GM18858 (cell line): ENCODE measurements at regions not wholly inside any gene's neighbourhood (a gene's known extent, or its start where the extent isn't known, plus 50 kb on each side); places are given as distances from the start of the nearest gene placed in this dataset.
"Not testable (repeated sequence)": the region's sequence is repeated elsewhere in the genome, so short reads cannot be mapped to it uniquely, and the experiment has no call there.

ENCODE experiments used
- ATAC-seq: cut with Tn5 transposase; IDR thresholded peaks from one replicate; pipeline ENCODE4 v1.9.1; 2021; ENCODE audit not compliant: unreplicated experiment

GRCh38 chr1:60746278-60746791 lies 336.0 kb upstream of the NFIA start:
- no peak for ATAC-seq

GRCh38 chr1:60745484-60745883 lies 336.9 kb upstream of the NFIA start:
- no peak for ATAC-seq

GRCh38 chr1:60742339-60742738 lies 340.0 kb upstream of the NFIA start:
- ATAC-seq: no peak

GRCh38 chr1:60740154-60740553 lies 342.2 kb upstream of the NFIA start:
- ATAC-seq: no peak

- ATAC-seq: no peak
Measured at GRCh38 chr1:60739729-60740128, 342.6 kb upstream of the NFIA start.

GRCh38 chr1:60732977-60733401 lies 349.4 kb upstream of the NFIA start:
- ATAC-seq: no peak

GRCh38 chr1:60731321-60731720 lies 351.0 kb upstream of the NFIA start:
- no peak for ATAC-seq

- no peak for ATAC-seq
Measured at GRCh38 chr1:60727552-60727951, 354.8 kb upstream of the NFIA start.

GRCh38 chr1:60716472-60716871 lies 365.9 kb upstream of the NFIA start:
- ATAC-seq: no peak

GRCh38 chr1:60715970-60716369 lies 366.4 kb upstream of the NFIA start:
- no peak for ATAC-seq

- no peak for ATAC-seq
Measured at GRCh38 chr1:60709426-60709825, 372.9 kb upstream of the NFIA start.

- ATAC-seq: no peak
Measured at GRCh38 chr1:60705026-60705425, 377.3 kb upstream of the NFIA start.

GRCh38 chr1:60703155-60703554 lies 379.2 kb upstream of the NFIA start:
- ATAC-seq: no peak

GRCh38 chr1:60699325-60699724 lies 383.0 kb upstream of the NFIA start:
- ATAC-seq: no peak

GRCh38 chr1:60697204-60697994 lies 385.0 kb upstream of the NFIA start:
- ATAC-seq: no peak

- ATAC-seq: no peak
Measured at GRCh38 chr1:60696512-60696911, 385.8 kb upstream of the NFIA start.

GRCh38 chr1:60695716-60696171 lies 386.6 kb upstream of the NFIA start:
- no peak for ATAC-seq

GRCh38 chr1:60694980-60695379 lies 387.4 kb upstream of the NFIA start:
- ATAC-seq: no peak

GRCh38 chr1:60692031-60692430 lies 390.3 kb upstream of the NFIA start:
- ATAC-seq: no peak

- not testable (repeated sequence) for ATAC-seq
Measured at GRCh38 chr1:60688221-60688620, 394.1 kb upstream of the NFIA start.

GRCh38 chr1:60681095-60681860 lies 401.1 kb upstream of the NFIA start:
- no peak for ATAC-seq
